ENCODE measurements at regions not wholly inside any gene's neighbourhood (a gene's known extent, or its start where the extent isn't known, plus 50 kb on each side); places are given as distances from the start of the nearest gene placed in this dataset.

GRCh38 chr1:83725735-83726360, 273.1 kb downstream of the TTLL7 start:
- no peak for DNase-seq (ENCODE audit: low read depth)

GRCh38 chr1:83718338-83718737, 280.6 kb downstream of the TTLL7 start:
- DNase-seq (ENCODE audit: low read depth): no peak

DNA sequence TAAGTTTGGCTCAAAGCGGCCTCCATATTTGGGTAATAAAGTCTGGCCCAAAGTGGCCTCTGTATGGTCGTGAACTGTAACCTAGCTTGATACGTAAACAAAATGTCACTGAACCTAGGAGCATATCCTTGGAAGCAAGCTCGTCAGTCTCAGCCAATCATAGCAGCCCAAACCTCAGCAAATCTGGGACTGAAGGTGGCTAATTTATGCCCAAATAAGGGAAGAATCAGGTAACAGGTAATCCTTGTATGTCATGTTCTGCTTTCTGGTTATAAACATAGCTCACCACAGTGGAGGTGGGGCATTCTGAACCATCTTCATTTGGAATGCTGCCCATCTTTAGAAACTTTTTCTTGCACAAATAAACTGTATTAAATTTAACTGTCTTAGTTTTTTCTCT, 281.1 kb downstream of the TTLL7 start:
- no peak for DNase-seq (ENCODE audit: low read depth)

- no peak for DNase-seq (ENCODE audit: low read depth)
These were observed 282.3 kb downstream of the TTLL7 start for GRCh38 chr1:83716641-83717040.

- no peak for DNase-seq (ENCODE audit: low read depth)
These were observed 283.4 kb downstream of the TTLL7 start for GRCh38 chr1:83715550-83715949.

DNA sequence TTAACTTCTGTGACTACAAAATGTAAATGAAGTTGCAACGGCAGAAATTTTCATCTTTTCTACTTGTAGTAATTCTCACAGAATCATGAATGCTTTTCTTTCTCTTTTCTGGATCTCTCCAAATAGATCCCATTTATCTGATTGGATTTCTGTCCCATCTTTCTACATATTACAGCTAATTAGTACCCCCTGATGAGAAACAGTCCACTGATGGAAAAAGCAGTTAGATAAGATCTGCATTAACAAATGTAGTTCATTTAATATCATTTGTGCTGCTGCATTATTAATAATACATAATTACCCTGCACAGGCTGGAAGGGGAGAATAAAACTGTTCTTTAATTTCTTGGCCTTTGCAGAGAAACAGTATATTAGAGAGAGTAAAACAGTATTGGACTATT, 289.3 kb downstream of the TTLL7 start:
- DNase-seq (ENCODE audit: low read depth): no peak

GRCh38 chr1:83706354-83706938, 292.5 kb downstream of the TTLL7 start:
- DNase-seq (ENCODE audit: low read depth): no peak

DNA sequence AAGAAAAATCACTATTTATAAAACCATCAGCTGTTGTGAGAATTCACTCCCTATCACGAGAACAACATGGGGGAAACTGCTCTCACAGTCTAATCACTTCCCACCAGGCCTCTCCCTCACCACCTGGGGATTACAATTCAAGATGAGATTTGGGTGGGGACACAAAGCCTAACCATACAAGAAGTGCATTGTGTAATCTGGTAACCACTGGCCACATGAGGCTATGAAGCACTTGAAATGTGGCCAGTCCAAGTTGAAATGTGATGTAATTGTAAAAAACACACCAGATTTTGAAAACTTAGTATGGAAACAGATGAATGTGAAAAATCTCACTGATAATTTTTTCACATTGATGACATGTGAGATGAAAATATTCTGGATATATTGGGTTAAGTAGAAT, 293.8 kb downstream of the TTLL7 start:
- DNase-seq (ENCODE audit: low read depth): no peak

- DNase-seq (ENCODE audit: low read depth): no peak
These were observed 294.6 kb downstream of the TTLL7 start for GRCh38 chr1:83704350-83704749.

- no peak for DNase-seq (ENCODE audit: low read depth)
These were observed 296.6 kb downstream of the TTLL7 start for GRCh38 chr1:83702356-83702755.

GRCh38 chr1:83701355-83701754, 297.6 kb downstream of the TTLL7 start:
- DNase-seq (ENCODE audit: low read depth): no peak

GRCh38 chr1:83698644-83699043, 300.3 kb downstream of the TTLL7 start:
- DNase-seq (ENCODE audit: low read depth): no peak

DNA sequence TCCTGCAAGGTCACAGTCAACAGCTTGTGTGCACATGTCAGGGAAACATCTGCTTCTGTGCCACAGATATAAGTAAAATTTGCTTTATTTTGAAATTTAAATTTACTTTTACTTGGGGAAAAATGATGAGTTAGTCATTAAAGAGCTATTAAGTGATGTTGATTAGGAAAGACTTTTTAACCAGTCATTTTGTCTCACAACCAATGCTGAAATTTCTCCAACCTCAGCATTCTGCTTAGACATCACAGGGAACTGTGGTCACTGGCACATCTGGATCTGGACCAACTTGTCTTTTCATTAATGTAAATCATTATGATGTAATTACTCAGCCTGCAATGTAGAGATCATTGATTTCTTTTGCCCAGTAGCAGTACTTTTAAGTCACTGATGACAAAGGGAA, 301.0 kb downstream of the TTLL7 start:
- DNase-seq (ENCODE audit: low read depth): no peak

GRCh38 chr1:83697220-83697619, 301.7 kb downstream of the TTLL7 start:
- DNase-seq (ENCODE audit: low read depth): no peak

- DNase-seq (ENCODE audit: low read depth): no peak
These were observed 304.5 kb downstream of the TTLL7 start for GRCh38 chr1:83694449-83694848.

- no peak for DNase-seq (ENCODE audit: low read depth)
These were observed 305.4 kb downstream of the TTLL7 start for GRCh38 chr1:83693427-83694126.

GRCh38 chr1:83692524-83693381, 306.2 kb downstream of the TTLL7 start:
- no peak for DNase-seq (ENCODE audit: low read depth)

DNA sequence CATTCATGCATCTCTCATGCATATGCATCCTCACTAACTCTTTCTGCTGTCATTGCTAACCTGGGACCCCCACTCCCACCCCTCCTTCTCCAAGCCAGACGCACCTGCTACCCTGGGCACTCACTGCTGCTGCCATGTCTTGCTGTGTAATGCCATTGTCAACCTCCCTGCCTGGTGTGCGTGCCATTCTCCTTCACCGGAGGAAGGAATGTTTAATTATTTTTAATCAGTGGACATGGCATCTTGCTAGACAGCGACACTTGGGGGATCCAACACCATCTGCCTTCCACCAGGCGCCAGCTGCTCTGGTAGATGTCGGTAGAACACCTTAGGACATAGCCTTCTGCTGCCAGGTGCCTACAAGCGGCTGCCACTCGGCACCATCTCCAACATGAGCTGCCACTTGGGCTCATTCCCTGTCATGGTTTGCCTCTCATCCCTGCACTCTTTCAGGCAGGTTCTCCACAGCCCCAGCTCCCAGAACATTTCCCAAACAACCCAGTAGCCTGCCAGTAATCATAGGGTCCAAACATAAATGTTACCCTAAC, 306.9 kb downstream of the TTLL7 start:
- no peak for DNase-seq (ENCODE audit: low read depth)

DNA sequence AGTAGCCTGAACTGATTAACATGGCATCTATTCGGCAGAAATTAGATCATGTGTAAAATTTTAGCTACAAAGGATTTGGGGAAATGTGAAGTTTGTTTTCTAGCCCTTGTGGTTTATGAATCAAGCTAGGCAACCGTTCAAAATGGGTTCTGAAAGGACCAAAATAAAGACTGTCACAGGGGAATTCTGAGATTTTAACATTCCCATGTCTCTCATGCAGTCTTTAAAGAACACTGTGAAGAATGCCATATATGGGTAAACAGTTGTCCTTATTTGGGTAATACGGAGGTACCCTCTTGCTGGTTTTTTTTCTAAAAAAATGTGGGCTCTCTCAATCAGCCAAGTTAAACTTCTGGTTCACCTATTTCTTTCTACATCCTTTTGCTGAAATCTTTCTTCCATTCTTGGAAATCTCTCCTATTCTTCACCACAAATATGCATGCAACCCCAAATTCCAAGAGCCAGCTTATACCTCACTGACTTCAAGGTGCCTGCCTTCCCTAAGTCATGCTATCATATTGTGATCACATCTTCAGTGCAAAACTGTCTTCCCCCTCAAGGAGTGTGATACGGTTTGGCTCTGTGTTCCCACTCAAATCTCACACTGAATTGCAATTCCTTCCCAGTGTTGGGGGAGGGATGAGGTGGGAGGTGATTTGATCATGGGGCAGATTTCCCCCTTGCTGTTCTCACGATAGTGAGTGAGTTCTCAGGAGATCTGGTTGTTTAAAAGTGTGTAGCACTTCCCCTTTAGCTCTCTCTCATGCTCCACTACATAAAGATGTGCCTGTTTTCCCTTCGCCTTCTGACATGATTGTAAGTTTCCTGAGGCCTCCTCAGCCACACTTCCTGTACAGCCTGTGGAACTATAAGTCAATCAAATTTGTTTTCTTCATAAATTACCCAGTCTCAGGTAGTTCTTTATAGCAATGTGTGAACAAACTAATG, 308.7 kb downstream of the TTLL7 start:
- no peak for DNase-seq (ENCODE audit: low read depth)

- DNase-seq (ENCODE audit: low read depth): no peak
These were observed 316.8 kb downstream of the TTLL7 start for GRCh38 chr1:83682132-83682531.

- DNase-seq (ENCODE audit: low read depth): no peak
These were observed 322.8 kb downstream of the TTLL7 start for GRCh38 chr1:83676106-83676505.

All from RPMI7951 (cell line).